GM12878 (cell line): ENCODE measurements at regions not wholly inside any gene's neighbourhood (a gene's known extent, or its start where the extent isn't known, plus 50 kb on each side); places are given as distances from the start of the nearest gene placed in this dataset.
"Not testable (repeated sequence)": the region's sequence is repeated elsewhere in the genome, so short reads cannot be mapped to it uniquely, and the experiment has no call there.

ENCODE experiments used
- ATAC-seq: fragments of 200-7000 bp; cut with Tn5 transposase; 3 replicates; pipeline ENCODE4 v1.9.1; 2020; ENCODE audit warnings: mild to moderate bottlenecking, moderate library complexity
- BruUV-seq: library from RNA; stranded (reverse); fragments of 400-500 nt; replicated peaks from 2 replicates; lab custom pipeline; 2021; lab: Mats Ljungman, UMichigan
- CTCF ChIA-PET: fragments of 300-600 bp; sonication (Branson Sonifier 250); formaldehyde crosslinking; extraction: SDS; loops from one replicate; lab custom pipeline; 2021; ENCODE audit warnings: inconsistent platforms; lab: Yijun Ruan, JAX
- POLR2A ChIA-PET: fragments of 350-600 bp; formaldehyde crosslinking; extraction: SDS; loops from one replicate; lab custom pipeline; 2021; ENCODE audit warnings: inconsistent platforms; lab: Charles Lee
- RAD21 ChIA-PET: fragments of 300-600 bp; sonication (Branson Sonifier 250); formaldehyde crosslinking; loops from one replicate; lab custom pipeline; 2023; ENCODE audit warnings: antibody characterized with exemption; ENCODE audit not compliant: unreplicated experiment; lab: Charles Lee
- SMC1A ChIA-PET: fragments of 300-600 bp; sonication (Branson Sonifier 250); formaldehyde crosslinking; loops from one replicate; lab custom pipeline; 2023; ENCODE audit not compliant: unreplicated experiment, uncharacterized antibody; lab: Charles Lee
- DNase-seq: peaks from one replicate; pipeline ENCODE4 v3.0.0-alpha.2; 2011; ENCODE audit warnings: low read depth, low spot score
- FAIRE-seq: peaks from 3 replicates; lab custom pipeline; 2011; peaks lifted over from hg19 to GRCh38; lab: Jason Lieb, UNC
- H2AFZ ChIP-seq: 2 replicates; pipeline ENCODE4 v1.6.0; 2011; ENCODE audit warnings: low read depth, low read length, control low read depth; ENCODE audit not compliant: control insufficient read depth
- H3K27ac ChIP-seq: 2 replicates; pipeline ENCODE4 v1.5.1; 2011; ENCODE audit warnings: control low read depth; ENCODE audit not compliant: control insufficient read depth, insufficient read depth
- H3K27me3 ChIP-seq, 2 experiments: replicated peaks in 1 of 2; 2 replicates each; pipeline versions ENCODE4 v1.6.0 to v1.6.1; 2011; ENCODE audit warnings: low read length in 1 of 2; ENCODE audit not compliant: control insufficient read depth in 2 of 2, insufficient read depth in 2 of 2
- H3K36me3 ChIP-seq, 2 experiments: 2 replicates each; pipeline ENCODE4 v1.5.1; 2011; ENCODE audit warnings: low read length in 1 of 2; ENCODE audit not compliant: control insufficient read depth in 2 of 2, insufficient read depth in 2 of 2
- H3K4me1 ChIP-seq: 2 replicates; pipeline ENCODE4 v1.6.1; 2011; ENCODE audit warnings: mild to moderate bottlenecking, low read length, moderate library complexity, mixed read lengths; ENCODE audit not compliant: control insufficient read depth, insufficient read depth
- H3K4me2 ChIP-seq: 2 replicates; pipeline ENCODE4 v1.6.0; 2011; ENCODE audit warnings: control low read depth; ENCODE audit not compliant: control insufficient read depth, insufficient read depth
- H3K4me3 ChIP-seq: fragments of 200-600 bp; sonication (generic); 2 replicates; pipeline ENCODE4 v1.5.1; 2016
- H3K79me2 ChIP-seq: 2 replicates; pipeline ENCODE4 v1.6.0; 2011; ENCODE audit warnings: low read length; ENCODE audit not compliant: control insufficient read depth, insufficient read depth
- H3K9ac ChIP-seq: 2 replicates; pipeline ENCODE4 v1.8.0; 2011; ENCODE audit warnings: low read length, control low read depth, mixed read lengths; ENCODE audit not compliant: control insufficient read depth, insufficient read depth
- H3K9me3 ChIP-seq: replicated peaks from 3 replicates; pipeline ENCODE4 v1.5.1; 2011; ENCODE audit warnings: mild to moderate bottlenecking, low read length; ENCODE audit not compliant: control insufficient read depth, insufficient read depth
- H4K20me1 ChIP-seq: 2 replicates; pipeline ENCODE4 v1.6.0; 2011; ENCODE audit not compliant: control insufficient read depth, insufficient read depth
- EP300 ChIP-seq, 2 experiments: fragments of 150-350 bp in 1 of 2; IDR thresholded peaks; 2 replicates each; pipeline ENCODE4 v1.6.1; 2011 to 2012; ENCODE audit warnings: low read depth in 2 of 2, low read length in 2 of 2, borderline replicate concordance in 1 of 2, improper control_type of control experiment in 1 of 2, inconsistent platforms in 1 of 2; ENCODE audit not compliant: control insufficient read depth in 1 of 2
- TAF1 ChIP-seq: IDR thresholded peaks from 2 replicates; pipeline ENCODE4 v1.6.1; 2011; ENCODE audit warnings: mild to moderate bottlenecking, low read depth, low read length, borderline replicate concordance
- WGBS: methylation state at CpG from one replicate; pipeline ENCODE4 v1.1.6; 2016; ENCODE audit warnings: low lambda C conversion rate; ENCODE audit not compliant: insufficient replicate concordance, insufficient coverage; ENCODE audit errors: missing lambda C conversion rate; 5-methylcytosine and 5-hydroxymethylcytosine counted together
- in situ Hi-C: fragments of 300-500 bp; cut with MboI; formaldehyde crosslinking; loops from 9 replicates; pipeline ENCODE4 v1.14.3; 2018; ENCODE audit warnings: mixed read lengths
- intact Hi-C: fragments of 100-400 bp; cut with micrococcal nuclease; formaldehyde crosslinking; loops from one replicate; pipeline ENCODE4 v1.14.2; 2022; ENCODE audit not compliant: unreplicated experiment
- TF ChIP-seq, protein P1 (sequence below): fragments of 150-350 bp; IDR thresholded peaks from 2 replicates; pipeline ENCODE4 v1.6.1; 2016; ENCODE audit warnings: low read depth, low read length
- TF ChIP-seq, protein P2 (sequence below): fragments of 450-650 bp; IDR thresholded peaks from 2 replicates; pipeline ENCODE4 v1.6.1; 2017; ENCODE audit warnings: mild to moderate bottlenecking, moderate library complexity
- TF ChIP-seq, protein P3 (sequence below): fragments of 450-650 bp; formaldehyde crosslinking; IDR thresholded peaks from 2 replicates; pipeline ENCODE4 v1.4.0; 2020; ENCODE audit warnings: mild to moderate bottlenecking, moderate library complexity

DNA sequence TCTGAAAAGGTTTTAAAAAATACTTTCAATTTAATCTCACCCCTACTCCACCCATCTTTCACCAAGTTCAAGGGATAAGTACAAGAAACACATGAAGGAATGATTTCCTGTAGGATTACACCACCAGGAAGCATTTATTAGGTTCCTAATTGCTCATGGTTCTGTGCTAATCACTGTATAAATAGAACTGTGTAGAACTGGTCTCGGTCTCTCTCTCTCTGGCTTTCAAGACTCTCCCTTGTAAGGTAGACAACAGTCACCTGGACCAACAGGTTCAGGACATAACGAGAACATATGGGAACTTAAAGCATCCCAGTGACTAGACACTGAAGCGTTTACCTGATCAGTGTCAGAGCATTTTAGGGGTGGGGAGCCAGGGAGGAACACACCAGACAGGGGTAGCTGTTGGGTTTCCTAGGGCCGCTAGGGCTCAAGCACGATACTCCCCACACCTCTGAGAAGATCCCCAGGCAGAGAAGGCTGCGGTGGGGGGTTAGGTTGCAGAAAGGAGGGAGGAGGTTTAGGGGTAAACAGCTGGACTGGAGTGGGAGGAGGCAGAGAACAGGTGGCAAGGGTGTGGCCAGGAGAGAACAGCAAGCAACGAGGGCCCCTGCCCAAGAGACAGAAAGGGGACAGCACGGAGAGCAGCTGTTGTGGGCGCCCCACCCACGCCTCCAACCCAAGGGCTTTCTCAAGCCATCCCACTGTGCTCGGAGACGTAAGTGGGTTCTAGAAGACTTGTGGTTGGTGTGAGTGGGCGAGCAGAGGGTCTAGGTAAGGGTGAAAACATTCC, 52.5 kb upstream of the USP6NL start (continued):
- TF ChIP-seq, protein P1, sequence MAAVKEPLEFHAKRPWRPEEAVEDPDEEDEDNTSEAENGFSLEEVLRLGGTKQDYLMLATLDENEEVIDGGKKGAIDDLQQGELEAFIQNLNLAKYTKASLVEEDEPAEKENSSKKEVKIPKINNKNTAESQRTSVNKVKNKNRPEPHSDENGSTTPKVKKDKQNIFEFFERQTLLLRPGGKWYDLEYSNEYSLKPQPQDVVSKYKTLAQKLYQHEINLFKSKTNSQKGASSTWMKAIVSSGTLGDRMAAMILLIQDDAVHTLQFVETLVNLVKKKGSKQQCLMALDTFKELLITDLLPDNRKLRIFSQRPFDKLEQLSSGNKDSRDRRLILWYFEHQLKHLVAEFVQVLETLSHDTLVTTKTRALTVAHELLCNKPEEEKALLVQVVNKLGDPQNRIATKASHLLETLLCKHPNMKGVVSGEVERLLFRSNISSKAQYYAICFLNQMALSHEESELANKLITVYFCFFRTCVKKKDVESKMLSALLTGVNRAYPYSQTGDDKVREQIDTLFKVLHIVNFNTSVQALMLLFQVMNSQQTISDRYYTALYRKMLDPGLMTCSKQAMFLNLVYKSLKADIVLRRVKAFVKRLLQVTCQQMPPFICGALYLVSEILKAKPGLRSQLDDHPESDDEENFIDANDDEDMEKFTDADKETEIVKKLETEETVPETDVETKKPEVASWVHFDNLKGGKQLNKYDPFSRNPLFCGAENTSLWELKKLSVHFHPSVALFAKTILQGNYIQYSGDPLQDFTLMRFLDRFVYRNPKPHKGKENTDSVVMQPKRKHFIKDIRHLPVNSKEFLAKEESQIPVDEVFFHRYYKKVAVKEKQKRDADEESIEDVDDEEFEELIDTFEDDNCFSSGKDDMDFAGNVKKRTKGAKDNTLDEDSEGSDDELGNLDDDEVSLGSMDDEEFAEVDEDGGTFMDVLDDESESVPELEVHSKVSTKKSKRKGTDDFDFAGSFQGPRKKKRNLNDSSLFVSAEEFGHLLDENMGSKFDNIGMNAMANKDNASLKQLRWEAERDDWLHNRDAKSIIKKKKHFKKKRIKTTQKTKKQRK: no peak
- TF ChIP-seq EP300 (IDR thresholded peaks at IDR 0.05; ENCODE audit: borderline replicate concordance in 1 of 2, control insufficient read depth in 1 of 2, low read depth in 2 of 2, low read length in 2 of 2): peak in 1 of 2 experiments; percentile 30; a peak in 1 of 4 replicates
- no peak for TF ChIP-seq TAF1
- TF ChIP-seq, protein P2, sequence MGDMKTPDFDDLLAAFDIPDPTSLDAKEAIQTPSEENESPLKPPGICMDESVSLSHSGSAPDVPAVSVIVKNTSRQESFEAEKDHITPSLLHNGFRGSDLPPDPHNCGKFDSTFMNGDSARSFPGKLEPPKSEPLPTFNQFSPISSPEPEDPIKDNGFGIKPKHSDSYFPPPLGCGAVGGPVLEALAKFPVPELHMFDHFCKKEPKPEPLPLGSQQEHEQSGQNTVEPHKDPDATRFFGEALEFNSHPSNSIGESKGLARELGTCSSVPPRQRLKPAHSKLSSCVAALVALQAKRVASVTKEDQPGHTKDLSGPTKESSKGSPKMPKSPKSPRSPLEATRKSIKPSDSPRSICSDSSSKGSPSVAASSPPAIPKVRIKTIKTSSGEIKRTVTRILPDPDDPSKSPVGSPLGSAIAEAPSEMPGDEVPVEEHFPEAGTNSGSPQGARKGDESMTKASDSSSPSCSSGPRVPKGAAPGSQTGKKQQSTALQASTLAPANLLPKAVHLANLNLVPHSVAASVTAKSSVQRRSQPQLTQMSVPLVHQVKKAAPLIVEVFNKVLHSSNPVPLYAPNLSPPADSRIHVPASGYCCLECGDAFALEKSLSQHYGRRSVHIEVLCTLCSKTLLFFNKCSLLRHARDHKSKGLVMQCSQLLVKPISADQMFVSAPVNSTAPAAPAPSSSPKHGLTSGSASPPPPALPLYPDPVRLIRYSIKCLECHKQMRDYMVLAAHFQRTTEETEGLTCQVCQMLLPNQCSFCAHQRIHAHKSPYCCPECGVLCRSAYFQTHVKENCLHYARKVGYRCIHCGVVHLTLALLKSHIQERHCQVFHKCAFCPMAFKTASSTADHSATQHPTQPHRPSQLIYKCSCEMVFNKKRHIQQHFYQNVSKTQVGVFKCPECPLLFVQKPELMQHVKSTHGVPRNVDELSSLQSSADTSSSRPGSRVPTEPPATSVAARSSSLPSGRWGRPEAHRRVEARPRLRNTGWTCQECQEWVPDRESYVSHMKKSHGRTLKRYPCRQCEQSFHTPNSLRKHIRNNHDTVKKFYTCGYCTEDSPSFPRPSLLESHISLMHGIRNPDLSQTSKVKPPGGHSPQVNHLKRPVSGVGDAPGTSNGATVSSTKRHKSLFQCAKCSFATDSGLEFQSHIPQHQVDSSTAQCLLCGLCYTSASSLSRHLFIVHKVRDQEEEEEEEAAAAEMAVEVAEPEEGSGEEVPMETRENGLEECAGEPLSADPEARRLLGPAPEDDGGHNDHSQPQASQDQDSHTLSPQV: no peak
- TF ChIP-seq, protein P3, sequence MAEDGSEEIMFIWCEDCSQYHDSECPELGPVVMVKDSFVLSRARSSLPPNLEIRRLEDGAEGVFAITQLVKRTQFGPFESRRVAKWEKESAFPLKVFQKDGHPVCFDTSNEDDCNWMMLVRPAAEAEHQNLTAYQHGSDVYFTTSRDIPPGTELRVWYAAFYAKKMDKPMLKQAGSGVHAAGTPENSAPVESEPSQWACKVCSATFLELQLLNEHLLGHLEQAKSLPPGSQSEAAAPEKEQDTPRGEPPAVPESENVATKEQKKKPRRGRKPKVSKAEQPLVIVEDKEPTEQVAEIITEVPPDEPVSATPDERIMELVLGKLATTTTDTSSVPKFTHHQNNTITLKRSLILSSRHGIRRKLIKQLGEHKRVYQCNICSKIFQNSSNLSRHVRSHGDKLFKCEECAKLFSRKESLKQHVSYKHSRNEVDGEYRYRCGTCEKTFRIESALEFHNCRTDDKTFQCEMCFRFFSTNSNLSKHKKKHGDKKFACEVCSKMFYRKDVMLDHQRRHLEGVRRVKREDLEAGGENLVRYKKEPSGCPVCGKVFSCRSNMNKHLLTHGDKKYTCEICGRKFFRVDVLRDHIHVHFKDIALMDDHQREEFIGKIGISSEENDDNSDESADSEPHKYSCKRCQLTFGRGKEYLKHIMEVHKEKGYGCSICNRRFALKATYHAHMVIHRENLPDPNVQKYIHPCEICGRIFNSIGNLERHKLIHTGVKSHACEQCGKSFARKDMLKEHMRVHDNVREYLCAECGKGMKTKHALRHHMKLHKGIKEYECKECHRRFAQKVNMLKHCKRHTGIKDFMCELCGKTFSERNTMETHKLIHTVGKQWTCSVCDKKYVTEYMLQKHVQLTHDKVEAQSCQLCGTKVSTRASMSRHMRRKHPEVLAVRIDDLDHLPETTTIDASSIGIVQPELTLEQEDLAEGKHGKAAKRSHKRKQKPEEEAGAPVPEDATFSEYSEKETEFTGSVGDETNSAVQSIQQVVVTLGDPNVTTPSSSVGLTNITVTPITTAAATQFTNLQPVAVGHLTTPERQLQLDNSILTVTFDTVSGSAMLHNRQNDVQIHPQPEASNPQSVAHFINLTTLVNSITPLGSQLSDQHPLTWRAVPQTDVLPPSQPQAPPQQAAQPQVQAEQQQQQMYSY: no peak

DNA sequence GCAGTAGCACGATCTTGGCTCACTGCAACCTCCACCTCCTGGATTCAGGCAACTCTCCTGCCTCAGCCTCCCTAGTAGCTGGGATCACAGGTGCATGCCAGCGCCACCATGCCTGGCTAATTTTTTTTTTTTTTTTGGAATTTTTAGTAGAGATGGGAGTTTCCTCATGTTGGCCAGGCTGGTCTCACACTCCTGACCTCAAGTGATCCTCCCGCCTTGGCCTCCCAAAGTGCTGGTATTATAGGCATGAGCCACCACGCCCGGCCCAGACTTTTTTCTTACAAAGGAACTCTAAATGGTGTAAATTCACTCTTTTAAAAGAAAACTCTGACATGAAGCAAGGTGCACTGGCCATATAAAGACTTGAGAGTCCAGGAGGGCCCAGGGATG, 51.7 kb upstream of the USP6NL start:
- in situ Hi-C loops, H3K9me3 ChIP-seq, H3K36me3 ChIP-seq, H3K4me3 ChIP-seq, FAIRE-seq, DNase-seq, RAD21 ChIA-PET, H3K9ac ChIP-seq, BruUV-seq, POLR2A ChIA-PET, ATAC-seq, H3K79me2 ChIP-seq, H3K27me3 ChIP-seq, intact Hi-C loops, H2AFZ ChIP-seq, H4K20me1 ChIP-seq, SMC1A ChIA-PET: not testable (repeated sequence)
- 93% methylated on average over 5 of the region's 5 CpGs for WGBS
- Histone ChIP-seq H3K4me2 (peak overlapping the region; percentile 87; the same call in 1 of the 2 replicates), H3K4me1 (peaks cover 37% of the 10 kb centered on the region), H3K27ac (peak overlapping the region; percentile 72; the same call in 1 of the 2 replicates)
- CTCF ChIA-PET: interaction anchor here (1.1 kb wide), 1 partner anchor 28 kb away, joined by 3 read pairs; no protein-coding TSS in a partner anchor
